ENCODE measurements at regions not wholly inside any gene's neighbourhood (a gene's known extent, or its start where the extent isn't known, plus 50 kb on each side); places are given as distances from the start of the nearest gene placed in this dataset.
A peak's percentile ranks its signal among the peaks of the same experiment; 100 is the strongest.
"Not testable (repeated sequence)": the region's sequence is repeated elsewhere in the genome, so short reads cannot be mapped to it uniquely, and the experiment has no call there.

DNA sequence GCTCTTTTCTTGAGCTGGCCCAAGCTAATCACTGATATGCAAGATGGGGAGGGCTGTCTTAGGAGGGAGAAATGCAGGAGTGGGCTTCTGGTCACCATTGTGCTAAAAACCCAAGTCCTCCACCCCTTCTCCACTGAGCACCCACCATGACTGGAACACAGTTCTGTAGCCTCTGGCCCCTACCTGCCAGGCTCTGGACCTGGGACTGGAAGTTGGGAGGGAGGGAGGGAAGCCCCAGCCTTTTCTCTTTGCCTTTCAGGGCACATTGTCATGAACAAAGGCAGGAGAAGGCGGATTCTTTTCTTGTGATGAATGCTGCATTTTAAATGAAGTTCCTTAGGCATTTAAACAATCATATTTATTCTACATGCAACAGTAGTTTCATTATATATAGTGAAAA, 559.1 kb upstream of the TRPC7 start:
- no peak for ATAC-seq

DNA sequence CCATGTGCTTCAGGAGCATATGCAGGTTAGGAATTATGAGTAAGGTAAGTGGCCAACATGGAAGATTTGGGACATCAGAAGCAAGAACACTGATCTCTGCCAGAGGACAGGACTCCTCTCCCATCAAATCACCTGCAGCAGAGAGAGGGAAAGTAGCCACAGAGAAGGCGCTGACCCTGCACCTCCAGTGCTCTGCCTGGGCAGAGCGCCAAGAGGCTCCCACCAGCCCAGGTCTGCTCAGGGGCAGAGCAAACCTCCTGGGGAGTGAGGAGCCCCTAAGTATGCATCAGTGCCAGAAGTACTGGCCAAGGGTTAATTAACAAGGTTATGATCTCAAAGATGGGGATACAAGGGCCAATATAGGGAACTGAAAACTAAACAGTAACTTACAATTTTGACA, 545.3 kb upstream of the TRPC7 start:
- ATAC-seq, result no peak

DNA sequence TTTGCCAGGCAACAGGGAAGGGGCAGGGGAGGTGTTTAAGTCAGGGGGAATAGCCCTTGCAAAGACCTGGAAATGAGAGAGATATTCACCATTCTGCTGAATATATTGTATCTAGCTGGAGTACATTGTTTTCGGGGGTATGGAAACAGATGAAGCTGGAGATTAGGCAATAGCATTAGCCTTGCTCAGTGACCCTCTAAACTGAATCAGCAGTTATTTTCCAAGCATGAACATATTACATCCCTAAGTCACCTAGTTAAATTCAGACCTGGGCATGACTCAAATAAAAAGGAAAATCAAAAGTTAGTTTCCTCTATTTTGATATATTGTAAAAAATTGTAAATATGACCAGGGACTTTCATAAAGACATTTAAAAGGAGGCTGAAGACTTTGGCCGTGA, 544.6 kb upstream of the TRPC7 start:
- ATAC-seq, result no peak

DNA sequence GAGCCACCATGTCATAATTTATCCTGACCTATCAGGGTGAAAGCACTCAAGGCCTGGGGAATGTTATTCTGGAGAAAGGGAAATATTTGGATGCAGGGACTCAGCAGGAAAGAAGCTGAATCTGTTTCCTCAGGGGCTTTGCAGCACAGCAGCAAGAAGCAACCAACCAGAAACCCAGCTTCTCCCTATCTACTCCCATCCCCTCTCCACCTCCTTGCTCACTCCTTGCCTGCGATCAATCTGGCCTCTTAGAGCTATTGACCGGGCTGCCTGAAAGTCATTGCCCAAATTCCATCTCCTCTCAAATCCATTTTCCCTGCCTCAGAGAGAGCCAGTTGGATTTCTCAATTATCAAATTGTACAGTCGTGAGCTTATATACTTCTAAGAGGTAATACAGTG, 542.0 kb upstream of the TRPC7 start:
- no peak for ATAC-seq

DNA sequence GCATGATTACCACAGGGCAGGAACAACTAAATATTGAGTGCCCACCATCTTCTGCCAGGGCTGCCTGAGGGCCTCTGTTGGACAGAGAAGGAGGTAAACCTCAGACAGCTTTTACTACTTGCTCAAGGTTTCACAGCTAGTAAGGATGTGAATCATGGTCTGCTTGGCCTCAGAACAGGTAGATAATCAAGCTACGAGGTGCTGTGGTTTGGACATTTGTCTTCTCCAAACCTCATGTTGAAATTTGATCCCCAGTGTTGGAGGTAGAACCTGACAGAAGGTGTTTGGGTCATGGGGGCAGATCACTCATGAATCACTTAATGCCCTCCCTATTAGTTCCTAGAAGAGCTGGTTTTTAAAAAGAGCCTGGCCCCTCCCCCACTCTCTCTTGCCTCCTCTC, 541.2 kb upstream of the TRPC7 start:
- ATAC-seq, result no peak

DNA sequence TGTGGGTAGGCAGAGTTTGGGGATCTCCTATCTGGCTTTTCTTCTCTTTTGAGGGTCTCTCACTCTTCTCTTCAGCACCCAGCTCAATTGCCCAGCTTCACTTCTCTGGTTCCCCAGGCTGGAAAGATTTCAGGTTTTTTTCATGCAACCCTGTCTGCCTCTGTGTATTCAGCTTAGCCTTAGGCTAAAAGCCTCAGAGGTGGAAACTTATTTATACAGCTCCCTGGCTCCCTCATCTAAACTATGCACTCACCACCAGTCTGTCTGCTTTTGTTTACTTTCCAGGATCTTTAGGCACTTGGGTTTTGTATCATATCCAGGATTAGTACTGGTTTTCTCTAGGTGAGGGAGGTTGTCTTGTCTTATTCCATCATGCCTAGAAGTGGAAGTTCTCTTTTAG, 540.2 kb upstream of the TRPC7 start:
- no peak for ATAC-seq

DNA sequence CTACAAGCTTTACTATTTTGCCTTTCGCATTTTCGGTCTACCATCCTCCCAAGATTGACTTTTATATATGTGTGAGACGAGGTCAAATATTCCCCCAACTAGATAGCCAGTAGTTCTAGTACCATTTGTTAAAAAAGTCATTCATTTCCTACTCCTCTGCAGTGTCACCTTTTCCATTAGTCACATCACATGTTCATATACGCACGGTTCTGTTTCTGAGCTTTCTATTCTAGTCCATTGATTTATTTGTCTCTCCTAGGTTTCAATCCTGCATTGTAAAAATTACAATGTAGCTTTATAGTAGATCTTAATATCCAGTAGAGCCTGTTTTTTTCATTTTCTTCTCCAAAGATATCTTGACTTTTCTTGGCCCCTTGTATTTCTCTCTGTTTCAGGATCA, 528.7 kb upstream of the TRPC7 start:
- no peak for ATAC-seq

DNA sequence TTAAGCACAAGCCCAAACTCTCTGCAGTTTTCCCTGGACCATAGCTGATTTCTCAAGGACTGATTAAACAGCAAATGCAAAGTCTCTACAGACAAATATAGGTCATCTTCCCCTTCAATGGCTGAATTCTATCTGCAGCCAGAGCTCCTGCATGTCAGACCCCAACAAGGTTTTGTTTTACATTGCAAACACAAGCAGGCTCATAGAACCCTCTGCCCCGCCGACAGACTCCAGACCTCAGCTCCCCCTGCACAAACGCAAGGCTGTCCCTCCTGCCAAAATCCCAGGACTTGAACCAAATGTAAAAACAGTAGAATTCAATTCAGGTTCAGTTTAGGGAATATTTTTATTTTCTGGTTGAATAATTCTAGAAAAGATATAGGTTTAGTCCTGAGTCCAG, 526.7 kb upstream of the TRPC7 start:
- no peak for ATAC-seq

DNA sequence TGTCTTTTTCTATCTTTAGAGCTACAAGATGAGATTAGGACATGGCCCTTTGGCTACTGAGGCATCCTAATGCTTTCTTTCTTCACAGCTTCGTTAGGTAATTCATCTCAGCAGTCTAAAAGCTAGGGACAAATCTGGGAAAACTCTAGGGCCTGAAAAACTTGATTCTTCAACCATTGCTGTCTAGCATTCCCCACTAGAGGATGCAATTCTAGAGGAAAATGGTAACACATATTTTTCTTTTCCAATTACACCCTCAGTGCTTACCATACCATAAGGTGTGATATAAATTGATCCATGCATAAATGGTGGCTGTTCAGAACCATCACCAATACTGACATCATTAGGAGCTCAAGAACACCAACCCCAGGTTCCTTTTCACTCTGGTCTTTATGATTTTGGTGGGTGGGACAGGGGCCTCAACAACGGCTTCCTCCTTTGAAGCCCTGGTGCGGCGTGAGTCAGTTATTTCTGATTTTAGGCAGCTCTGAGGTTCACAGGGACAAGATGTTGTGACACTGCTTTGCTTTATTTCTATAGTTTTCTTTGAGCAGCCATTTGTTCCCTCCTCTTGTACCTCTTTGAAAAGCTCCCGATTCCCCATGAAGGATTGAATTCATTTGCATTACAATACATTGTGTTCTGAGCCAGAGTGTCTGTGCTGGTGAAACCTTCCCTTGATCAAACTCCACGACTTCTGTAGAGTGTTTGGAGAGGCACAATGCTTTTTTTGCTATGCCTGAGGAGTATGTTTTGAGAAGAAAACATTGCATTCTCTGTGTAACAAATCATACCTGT, 526.0 kb upstream of the TRPC7 start:
- ATAC-seq, result no peak

DNA sequence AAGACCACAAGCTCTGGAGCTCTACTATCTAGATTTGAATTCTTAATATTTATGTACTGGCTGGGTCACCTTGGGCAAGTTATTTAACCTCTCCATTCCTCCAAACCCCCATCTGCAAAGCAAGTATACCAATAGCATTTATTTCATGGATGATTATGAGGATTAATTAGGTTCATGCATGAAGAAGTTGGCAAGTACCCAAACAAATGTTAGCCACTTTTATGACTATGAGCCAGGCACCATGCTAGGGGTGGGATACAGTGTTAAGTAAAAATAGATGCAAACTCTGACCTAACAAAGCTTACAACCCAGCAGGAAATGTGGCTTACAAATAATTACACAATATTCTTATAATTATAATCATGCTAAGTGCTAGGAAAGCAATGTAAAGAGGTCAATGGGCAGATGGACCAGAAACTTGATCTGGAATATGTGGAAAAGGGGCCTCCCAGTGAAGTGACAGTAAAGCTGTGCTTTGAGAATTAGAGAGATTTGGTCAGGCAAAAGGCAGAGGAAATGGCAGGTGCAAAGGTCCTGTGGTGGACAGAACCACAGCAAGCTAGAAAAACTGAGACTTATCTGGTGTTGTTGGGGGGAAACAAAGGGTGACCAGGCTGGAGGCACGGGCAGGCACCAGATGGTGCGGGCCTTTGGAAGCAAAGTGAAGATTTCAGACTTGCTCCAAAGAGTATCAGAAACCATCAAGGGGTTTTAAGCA, 525.2 kb upstream of the TRPC7 start:
- no peak for ATAC-seq

DNA sequence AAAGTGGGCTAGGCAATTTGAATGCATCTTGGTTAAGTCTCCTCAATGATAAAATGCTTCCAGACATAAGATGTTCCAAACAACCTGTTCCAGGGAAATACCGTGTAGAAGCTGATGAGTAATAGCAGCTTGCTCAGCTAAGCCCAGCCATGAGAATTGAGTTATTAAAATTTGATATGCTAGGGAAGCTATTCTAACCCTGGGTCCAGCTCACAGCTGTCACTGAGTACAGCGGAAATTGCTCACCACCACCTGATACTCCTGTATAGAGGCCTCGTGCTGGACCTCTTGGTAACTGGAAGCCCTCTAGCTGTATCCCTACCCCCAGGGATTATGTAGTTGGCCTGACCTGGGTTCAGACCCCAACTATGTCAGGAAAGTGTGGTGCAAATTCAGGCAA, 521.3 kb upstream of the TRPC7 start:
- ATAC-seq, result no peak

DNA sequence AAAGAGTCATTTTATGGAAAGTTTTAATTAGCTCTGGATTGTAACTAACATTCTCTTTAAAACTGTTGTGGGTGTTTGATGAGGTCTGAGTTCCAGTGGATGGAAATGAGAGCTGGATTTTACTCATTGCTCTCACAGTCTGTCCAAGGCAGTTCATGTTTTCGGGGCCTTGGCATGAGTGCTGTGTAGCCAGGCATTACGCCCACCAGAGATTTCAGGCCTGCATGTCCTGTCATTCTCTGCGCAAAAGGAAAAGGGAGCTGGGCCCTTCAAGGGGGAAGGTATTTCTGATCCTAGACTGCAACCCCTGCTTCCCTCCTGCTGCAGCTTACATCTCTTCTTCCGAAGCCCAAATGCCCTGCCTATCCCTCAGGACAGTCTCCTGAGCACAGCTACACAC, 499.6 kb upstream of the TRPC7 start:
- ATAC-seq, result no peak

DNA sequence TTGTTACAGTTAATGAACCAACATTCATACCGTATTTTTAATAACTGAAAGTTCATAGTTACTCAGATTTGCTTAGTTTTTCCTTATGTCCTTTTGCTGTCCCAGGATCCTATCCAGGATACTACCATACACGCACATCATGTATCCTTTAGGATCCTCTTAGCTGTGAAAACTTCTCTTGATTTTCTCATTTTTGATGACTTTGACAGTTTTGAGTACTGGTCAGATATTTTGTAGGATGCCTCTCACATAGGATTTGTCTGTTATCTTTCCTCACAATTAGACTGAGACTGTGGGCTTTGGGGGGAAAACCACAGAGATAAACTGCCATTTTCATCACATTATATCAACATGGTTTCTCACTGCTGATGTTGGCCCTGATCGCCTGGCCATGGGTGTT, 491.3 kb upstream of the TRPC7 start:
- ATAC-seq, result no peak

DNA sequence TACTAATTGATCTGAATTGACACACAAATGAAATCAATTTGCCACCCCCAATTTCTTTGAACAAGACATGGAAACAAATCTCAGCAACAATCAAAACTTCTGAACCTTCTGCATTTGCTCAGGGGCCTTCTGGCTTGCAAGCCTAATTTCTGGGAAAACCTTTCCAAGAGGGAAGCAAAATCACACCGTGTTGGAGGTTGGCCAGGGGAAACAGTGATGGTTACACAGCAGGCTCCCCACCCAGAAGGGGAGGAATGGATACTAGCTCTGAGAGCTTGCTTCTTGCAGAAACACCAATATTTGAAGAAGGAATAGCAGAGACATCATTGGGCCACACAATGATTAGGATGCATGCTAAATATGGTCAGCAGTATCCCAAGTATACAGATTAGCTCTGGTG, 488.6 kb upstream of the TRPC7 start:
- no peak for ATAC-seq

DNA sequence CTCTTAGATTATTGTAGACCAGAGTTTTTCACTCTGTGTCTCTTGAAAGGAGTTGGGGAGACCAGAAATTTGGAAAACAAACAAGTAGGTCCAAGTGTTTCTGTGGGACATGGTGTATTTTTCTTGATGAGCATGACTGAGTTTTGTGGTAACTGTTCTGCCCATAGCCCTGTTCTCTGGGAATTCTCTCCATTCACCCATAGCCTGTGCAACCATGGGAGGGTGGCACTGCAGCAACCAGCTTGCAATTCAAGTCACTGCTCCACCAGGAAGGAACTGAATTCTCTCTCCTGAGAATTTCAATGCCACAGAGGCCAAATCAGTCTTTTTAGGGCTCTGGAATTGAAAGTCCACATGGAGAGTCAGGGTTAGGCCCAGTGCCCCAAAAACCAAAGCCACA, 475.3 kb upstream of the TRPC7 start:
- no peak for ATAC-seq

DNA sequence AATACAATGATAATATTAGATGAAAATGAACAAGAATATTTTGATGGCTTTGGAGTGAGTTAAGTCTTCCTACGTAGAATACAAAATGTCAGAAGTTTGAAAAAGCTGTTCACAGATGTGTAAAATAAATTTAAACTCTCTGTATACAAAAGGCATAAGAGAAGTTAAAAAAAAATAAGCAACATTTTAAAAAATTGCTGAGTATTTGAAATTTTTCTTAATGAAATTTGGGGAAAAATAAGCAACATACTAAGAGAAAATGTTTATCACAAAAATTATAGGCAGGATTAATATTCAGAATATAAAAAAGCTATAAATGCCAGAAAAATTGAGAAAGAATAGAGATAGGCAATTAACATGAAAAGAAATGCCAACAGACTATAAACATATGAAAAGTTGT, 470.7 kb upstream of the TRPC7 start:
- no peak for ATAC-seq

DNA sequence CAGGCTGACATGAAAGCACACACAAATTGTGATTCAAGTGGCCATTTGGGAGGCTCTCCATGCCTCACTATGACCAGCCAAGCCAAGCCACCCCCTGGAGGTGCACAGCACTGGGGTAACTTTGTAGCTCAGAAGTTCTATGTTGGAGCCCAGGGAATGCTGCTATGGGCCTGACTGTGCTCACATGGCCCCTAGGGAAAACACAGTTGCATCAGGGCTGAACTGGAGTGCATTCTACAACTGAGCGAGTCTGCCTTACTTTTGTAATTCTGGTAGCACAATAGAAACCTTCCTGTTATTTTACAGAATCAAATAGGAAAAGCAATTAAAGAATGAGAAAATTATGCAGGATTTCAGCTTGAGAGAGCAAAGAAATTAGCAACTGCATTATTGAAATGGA, 455.5 kb upstream of the TRPC7 start:
- ATAC-seq, result no peak

DNA sequence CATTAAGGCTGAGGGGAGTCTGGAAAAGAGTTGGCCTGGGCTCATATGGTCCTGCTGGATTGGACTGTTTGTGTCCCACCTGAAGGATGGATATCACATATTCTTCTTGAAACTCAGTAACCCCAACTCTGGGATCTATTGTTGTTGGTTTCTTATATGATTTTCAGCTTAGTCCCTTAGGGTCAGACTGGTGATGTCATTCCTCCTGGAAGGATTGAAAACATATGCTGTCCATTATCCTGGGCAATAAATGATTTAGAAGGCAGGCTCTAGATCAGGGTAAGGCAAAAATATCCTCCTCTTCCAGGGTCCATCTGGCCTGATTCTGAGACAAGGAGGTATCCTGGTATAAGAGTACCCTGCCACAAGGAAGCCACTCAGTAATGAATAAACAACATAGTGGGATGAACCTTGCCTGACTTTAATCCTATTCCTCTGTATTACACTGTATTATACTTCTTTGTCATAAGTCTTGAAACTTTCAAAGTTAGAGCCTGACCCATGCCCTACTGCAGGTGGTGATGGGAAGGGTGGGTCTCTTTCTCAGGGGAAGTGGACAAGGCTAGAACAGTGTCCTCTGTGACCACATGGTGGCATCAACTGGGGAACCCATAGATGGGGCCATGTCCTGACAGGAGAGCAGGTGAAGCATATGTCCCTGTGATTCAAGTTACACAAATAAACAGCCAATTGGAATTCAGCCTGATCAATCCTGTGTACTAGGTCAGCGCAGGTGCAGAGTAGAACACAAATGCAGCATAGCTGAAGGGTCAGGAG, 454.4 kb upstream of the TRPC7 start:
- no peak for ATAC-seq

DNA sequence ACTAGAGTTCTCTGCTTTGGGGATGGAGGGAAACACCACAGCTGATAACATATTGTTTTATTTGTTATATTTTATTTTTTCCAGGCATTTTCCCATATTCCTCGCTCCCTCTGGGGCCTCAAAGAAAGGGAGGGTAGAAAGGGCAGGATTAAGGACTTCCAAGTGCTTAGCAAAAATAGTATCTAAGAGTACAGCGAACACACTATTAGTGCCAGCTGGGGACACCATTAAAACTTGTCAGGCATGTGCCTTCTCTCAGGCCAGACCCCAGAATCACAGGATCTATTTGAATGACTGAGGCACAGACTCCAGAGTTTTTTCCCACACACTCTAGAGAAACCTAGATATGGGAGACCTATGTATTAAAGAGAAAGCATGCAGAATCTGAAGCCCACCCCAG, 451.0 kb upstream of the TRPC7 start:
- no peak for ATAC-seq

DNA sequence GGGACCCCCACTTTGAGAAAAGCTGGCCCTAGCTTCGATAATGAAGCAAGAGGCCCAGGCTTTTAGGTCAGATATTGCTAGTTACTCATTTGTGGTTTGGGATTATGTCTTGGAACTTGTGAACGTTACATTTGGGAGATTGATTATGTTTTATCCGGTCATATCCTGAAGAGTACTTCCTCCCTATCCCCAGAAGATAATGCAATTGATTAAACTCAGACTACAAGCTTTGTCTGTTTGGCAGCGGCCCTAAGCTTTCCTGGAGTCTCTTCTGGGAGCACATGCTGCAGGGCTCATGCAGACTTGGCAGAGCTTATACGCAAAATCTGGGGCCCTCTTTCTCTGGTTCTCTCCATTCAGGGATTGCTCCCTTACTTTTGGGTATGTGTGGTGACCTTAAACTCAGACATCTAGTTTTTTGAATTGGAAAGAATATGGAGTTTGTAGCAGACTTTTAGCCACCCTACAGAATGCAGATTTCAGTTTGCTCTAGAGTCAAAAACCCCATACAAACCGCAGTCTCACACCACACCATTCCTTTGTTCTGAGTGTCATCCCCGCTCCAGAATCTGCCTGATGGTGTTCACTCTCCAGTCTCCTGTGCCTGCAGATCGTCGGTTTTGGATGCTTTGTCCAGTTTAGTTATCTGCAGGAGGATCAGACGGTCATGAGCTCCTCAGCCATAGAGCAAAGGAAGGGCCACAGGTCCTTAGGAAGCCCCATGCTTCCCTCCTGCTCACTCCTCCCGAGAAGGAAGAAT, 449.5 kb upstream of the TRPC7 start:
- no peak for ATAC-seq

DNA sequence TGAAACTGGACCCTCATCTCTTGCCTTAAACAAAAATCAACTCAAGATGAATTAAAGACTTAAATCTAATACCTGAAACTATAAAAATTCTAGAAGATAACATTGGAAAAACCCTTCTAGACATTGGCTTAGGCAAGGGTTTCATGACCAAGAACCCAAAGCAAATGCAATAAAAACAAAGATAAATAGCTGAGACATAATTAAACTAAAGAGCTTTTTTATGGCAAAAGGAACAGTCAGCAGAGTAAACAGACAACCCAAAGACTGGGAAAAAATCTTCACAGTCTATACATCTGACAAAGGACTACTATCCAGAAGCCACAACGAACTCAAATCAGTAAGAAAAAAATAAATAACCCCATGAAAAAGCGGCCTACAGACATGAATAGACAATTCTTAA, 446.9 kb upstream of the TRPC7 start:
- ATAC-seq, result not testable (repeated sequence)

DNA sequence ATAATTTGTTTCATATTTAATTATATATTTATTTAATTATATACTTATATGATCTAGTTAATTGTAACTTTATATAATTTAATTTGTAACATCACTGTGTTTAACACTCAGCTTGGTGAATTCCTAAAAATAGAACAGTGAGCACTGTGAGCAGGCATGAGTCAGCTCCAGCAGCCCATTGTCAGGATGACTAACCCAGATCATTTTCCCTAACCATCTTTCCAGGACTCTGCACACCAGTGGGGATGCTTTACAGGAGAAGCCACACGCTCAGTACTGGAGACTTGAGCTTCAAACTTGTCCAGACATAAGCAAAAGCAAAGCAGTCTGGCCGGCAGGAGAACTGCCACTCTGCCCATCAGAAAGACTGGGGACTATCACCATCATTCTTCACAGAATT, 446.2 kb upstream of the TRPC7 start:
- ATAC-seq, result peak; percentile 57

DNA sequence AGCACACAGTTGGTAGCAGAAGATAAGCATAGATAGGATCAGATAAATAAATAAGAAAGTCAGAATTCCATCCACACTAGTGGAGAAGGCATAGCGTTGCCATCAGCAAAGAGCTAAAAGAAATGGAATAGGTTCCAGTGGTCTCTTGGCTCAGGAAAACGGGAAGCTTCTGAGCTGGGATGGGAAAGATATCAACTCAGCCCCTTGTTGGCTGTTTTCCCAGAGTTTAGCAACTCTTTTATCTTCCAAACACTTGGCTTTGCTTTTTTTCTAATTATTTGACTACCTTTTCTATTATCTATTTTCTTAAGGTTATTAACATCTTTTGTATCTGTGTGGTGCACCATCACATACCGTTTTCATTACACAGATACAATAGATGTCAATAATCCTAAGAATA, 445.7 kb upstream of the TRPC7 start:
- ATAC-seq, result no peak
